Kidney (tissue), 13 donors: ENCODE measurements at regions not wholly inside any gene's neighbourhood (a gene's known extent, or its start where the extent isn't known, plus 50 kb on each side); places are given as distances from the start of the nearest gene placed in this dataset.

Source experiments
- DNase-seq, 5 donors: peaks; one replicate each; pipeline ENCODE4 v3.0.0-alpha.2; 2013 to 2020
- FAIRE-seq: peaks from 2 replicates; lab custom pipeline; 2012; peaks lifted over from hg19 to GRCh38; lab: Jason Lieb, UNC
- H3K27ac ChIP-seq, 2 donors: one replicate each; pipeline ENCODE4 v1.7.0; 2013; ENCODE audit warnings: low read depth in 2 of 2, low read length in 2 of 2, inconsistent platforms in 1 of 2
- H3K27me3 ChIP-seq: one replicate; pipeline ENCODE4 v1.7.1; 2013; ENCODE audit warnings: low read length, inconsistent platforms; ENCODE audit not compliant: control insufficient read depth, insufficient read depth
- H3K36me3 ChIP-seq, 3 donors: one replicate each; pipeline versions ENCODE4 v1.7.0 to v1.7.1; 2013; ENCODE audit warnings: low read length in 3 of 3, control low read depth in 1 of 3, inconsistent platforms in 1 of 3; ENCODE audit not compliant: insufficient read depth in 3 of 3, control insufficient read depth in 2 of 3
- H3K4me1 ChIP-seq, 3 donors: one replicate each; pipeline versions ENCODE4 v1.7.0 to v1.7.1; 2013; ENCODE audit warnings: low read length in 3 of 3, inconsistent platforms in 1 of 3, low read depth in 1 of 3; ENCODE audit not compliant: control insufficient read depth in 2 of 3, insufficient read depth in 2 of 3
- H3K4me3 ChIP-seq, 3 donors: one replicate each; pipeline versions ENCODE4 v1.7.0 to v1.8.1; 2013; ENCODE audit warnings: low read length in 3 of 3, control low read depth in 1 of 3, inconsistent platforms in 1 of 3
- H3K9ac ChIP-seq, 3 donors: one replicate each; pipeline versions ENCODE4 v1.7.0 to v1.7.1; 2013; ENCODE audit warnings: low read length in 3 of 3, control low read depth in 1 of 3, inconsistent platforms in 1 of 3
- H3K9me3 ChIP-seq, 3 donors: one replicate each; pipeline versions ENCODE4 v1.7.0 to v1.7.1; 2013; ENCODE audit warnings: low read length in 3 of 3, control low read depth in 1 of 3, inconsistent platforms in 1 of 3; ENCODE audit not compliant: control insufficient read depth in 2 of 3, insufficient read depth in 1 of 3
- intact Hi-C: fragments of 100-400 bp; cut with DNase I; formaldehyde crosslinking; loops from one replicate; pipeline ENCODE4 v1.11.1; 2022
- TF ChIP-seq, protein P1 (sequence below): IDR thresholded peaks from 3 replicates; pipeline ENCODE4 v1.5.1; 2012; ENCODE audit warnings: mild to moderate bottlenecking, moderate library complexity, borderline replicate concordance; ENCODE audit not compliant: insufficient read depth; ENCODE audit errors: extremely low read depth
- donor health status: control.
- donor health status: control.
- donor health status: control.
- donor health status: control.
- donor health status: control.
- donor health status: DM: yes; HTN: yes; CAD: no.
- donor health status: Normal renal cell carcinoma (clear cell type).

DNA sequence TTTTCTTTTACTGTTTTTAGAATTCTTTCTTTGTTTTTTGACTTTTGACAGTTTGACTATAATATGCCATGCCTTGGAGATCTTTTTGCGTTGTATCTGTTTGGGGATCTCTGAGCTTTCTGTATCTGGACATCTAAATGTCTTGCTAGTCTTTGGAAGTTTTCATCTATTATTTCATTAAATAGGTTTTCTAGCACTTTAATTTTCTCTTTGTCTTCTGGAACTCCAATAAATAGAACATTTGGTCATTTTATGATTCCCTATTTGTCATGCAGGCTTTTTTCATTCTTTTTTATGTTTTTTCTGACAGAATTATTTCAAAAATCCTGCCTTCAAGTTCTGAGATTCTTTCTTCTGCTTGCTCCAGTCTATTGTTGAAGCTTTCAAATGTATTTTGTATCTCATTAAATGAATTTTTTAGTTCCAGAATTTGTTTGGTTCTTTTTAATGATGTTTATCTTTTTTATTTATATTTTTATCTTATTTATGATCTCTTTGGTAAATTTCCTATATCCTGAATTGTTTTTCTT lies 201.4 kb downstream of the CHD9NB start:
- Histone ChIP-seq H3K4me3 (no peak overlapping the region), H3K4me1 (no peaks in the 10 kb centered on the region), H3K9me3 (peaks cover 0 to 9% (median 0%) of the 10 kb centered on the region in 3 donors), H3K27me3 (no peaks in the 10 kb centered on the region), H3K9ac (no peak overlapping the region), H3K27ac (no peak overlapping the region), H3K36me3 (no peaks in the 10 kb centered on the region)
- FAIRE-seq, result no peak
- TF ChIP-seq, protein P1, sequence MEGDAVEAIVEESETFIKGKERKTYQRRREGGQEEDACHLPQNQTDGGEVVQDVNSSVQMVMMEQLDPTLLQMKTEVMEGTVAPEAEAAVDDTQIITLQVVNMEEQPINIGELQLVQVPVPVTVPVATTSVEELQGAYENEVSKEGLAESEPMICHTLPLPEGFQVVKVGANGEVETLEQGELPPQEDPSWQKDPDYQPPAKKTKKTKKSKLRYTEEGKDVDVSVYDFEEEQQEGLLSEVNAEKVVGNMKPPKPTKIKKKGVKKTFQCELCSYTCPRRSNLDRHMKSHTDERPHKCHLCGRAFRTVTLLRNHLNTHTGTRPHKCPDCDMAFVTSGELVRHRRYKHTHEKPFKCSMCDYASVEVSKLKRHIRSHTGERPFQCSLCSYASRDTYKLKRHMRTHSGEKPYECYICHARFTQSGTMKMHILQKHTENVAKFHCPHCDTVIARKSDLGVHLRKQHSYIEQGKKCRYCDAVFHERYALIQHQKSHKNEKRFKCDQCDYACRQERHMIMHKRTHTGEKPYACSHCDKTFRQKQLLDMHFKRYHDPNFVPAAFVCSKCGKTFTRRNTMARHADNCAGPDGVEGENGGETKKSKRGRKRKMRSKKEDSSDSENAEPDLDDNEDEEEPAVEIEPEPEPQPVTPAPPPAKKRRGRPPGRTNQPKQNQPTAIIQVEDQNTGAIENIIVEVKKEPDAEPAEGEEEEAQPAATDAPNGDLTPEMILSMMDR, result no peak
- intact Hi-C loops, result no loop called here
- no peak for DNase-seq

DNA sequence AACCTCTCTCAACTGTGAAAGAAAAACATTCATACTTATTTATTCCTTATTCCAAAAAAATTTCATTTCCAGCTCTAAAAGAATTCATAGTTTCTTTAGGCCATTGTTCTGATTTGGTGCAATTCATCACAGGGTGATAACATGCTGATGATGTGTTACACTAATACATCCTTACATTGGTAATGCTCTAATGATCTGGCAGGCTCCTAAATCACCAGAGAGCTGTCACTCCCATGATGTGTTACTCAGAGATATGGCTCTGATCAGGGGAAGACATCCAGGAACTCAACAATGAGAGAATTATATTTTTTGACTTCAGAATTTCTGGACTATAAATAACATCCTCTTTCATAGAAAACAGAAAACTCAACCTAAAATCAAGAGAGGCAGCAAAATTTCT lies 209.3 kb downstream of the CHD9NB start:
- Histone ChIP-seq H3K36me3 (no peaks in the 10 kb centered on the region), H3K4me3 (no peak overlapping the region), H3K27ac (no peak overlapping the region), H3K9ac (no peak overlapping the region), H3K9me3 (peaks cover 0 to 4% (median 0%) of the 10 kb centered on the region in 3 donors), H3K4me1 (no peaks in the 10 kb centered on the region), H3K27me3 (no peaks in the 10 kb centered on the region)
- no peak for FAIRE-seq
- intact Hi-C loops, result no loop called here
- DNase-seq, result no peak
- TF ChIP-seq, protein P1, result no peak

DNA sequence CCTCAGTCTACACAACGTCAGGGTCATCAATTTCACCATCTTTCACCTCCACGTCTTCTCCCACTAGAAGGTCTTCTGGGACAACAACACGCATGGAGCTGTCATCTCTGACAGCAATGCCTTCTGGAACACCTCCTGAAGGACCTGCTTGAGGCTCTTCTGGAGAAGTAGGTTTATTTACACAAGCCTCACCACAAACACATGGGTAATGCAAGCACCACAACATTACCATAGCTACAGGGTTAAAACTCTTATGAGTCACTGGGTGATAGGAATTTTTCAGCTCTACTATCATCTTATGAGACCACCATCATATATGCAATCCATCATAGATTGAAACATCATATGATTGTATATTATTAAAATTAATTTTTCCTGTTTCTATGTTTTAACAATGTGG lies 215.4 kb downstream of the CHD9NB start:
- intact Hi-C loops, result no loop called here
- Histone ChIP-seq H3K36me3 (no peaks in the 10 kb centered on the region), H3K4me1 (no peaks in the 10 kb centered on the region), H3K27me3 (no peaks in the 10 kb centered on the region), H3K9ac (no peak overlapping the region), H3K9me3 (no peaks in the 10 kb centered on the region), H3K4me3 (no peak overlapping the region), H3K27ac (no peak overlapping the region)
- DNase-seq, result no peak
- no peak for FAIRE-seq
- TF ChIP-seq, protein P1, result no peak
